ENCODE measurements at regions not wholly inside any gene's neighbourhood (a gene's known extent, or its start where the extent isn't known, plus 50 kb on each side); places are given as distances from the start of the nearest gene placed in this dataset.

GRCh38 chr6:113330636-113330946 is 526.6 kb upstream of the MARCKS start:
- Histone ChIP-seq H3K36me3 (no peaks in the 10 kb centered on the region), H3K4me1 (no peaks in the 10 kb centered on the region), H3K4me3 (no peak overlapping the region), H3K27me3 (no peaks in the 10 kb centered on the region), H3K27ac (no peak overlapping the region), H3K9me3 (no peaks in the 10 kb centered on the region)
- no peak for TF ChIP-seq CTCF (IDR thresholded peaks at IDR 0.05)
- no peak for DNase-seq (ENCODE audit: low spot score)

GRCh38 chr6:113331021-113331420 is 526.1 kb upstream of the MARCKS start:
- TF ChIP-seq CTCF (IDR thresholded peaks at IDR 0.05), result no peak
- no peak overlapping the region for H3K27ac ChIP-seq

GRCh38 chr6:113338644-113339043 is 518.5 kb upstream of the MARCKS start:
- Histone ChIP-seq H3K27me3 (no peaks in the 10 kb centered on the region), H3K27ac (no peak overlapping the region), H3K4me3 (no peak overlapping the region), H3K36me3 (no peaks in the 10 kb centered on the region), H3K4me1 (no peaks in the 10 kb centered on the region), H3K9me3 (no peaks in the 10 kb centered on the region)
- TF ChIP-seq CTCF (IDR thresholded peaks at IDR 0.05), result no peak
- no peak for DNase-seq (ENCODE audit: low spot score)

More at GRCh38 chr6:113331021-113331420, 526.1 kb upstream of the MARCKS start:
- no peak for DNase-seq (ENCODE audit: low spot score)
- H3K9me3 ChIP-seq, result no peaks in the 10 kb centered on the region
- no peaks in the 10 kb centered on the region for H3K27me3 ChIP-seq
- H3K4me1 ChIP-seq, result no peaks in the 10 kb centered on the region
- H3K4me3 ChIP-seq, result no peak overlapping the region
- no peaks in the 10 kb centered on the region for H3K36me3 ChIP-seq

DNA sequence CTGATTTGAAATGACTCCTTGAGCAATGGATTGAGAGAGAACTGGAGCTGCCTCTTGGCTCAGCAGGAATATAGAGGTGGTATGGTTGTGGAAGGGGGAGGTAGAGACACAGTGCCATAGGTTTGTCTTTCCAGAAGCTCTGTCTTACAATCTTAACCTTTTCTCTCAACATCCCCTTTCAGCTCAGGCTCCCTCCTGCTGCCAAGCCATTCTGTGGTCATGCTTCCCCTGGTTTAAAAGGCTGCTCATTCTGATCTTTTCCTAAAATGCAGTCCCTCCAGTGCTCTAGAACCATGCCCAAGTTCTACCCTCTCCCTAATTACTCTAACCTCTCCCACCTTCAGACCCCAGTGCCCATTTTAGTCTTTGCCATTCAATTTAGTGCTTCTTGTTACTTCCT is 517.9 kb upstream of the MARCKS start:
- TF ChIP-seq CTCF (IDR thresholded peaks at IDR 0.05), result no peak
- Histone ChIP-seq H3K9me3 (no peaks in the 10 kb centered on the region), H3K36me3 (no peaks in the 10 kb centered on the region), H3K4me3 (no peak overlapping the region), H3K27me3 (no peaks in the 10 kb centered on the region), H3K4me1 (no peaks in the 10 kb centered on the region), H3K27ac (no peak overlapping the region)
- no peak for DNase-seq (ENCODE audit: low spot score)

- DNase-seq (ENCODE audit: low spot score), result no peak
- Histone ChIP-seq H3K4me1 (no peaks in the 10 kb centered on the region), H3K9me3 (no peaks in the 10 kb centered on the region), H3K27ac (no peak overlapping the region), H3K36me3 (no peaks in the 10 kb centered on the region), H3K27me3 (no peaks in the 10 kb centered on the region), H3K4me3 (no peak overlapping the region)
- no peak for TF ChIP-seq CTCF (IDR thresholded peaks at IDR 0.05)
Measured at GRCh38 chr6:113340371-113340770, 516.8 kb upstream of the MARCKS start.

DNA sequence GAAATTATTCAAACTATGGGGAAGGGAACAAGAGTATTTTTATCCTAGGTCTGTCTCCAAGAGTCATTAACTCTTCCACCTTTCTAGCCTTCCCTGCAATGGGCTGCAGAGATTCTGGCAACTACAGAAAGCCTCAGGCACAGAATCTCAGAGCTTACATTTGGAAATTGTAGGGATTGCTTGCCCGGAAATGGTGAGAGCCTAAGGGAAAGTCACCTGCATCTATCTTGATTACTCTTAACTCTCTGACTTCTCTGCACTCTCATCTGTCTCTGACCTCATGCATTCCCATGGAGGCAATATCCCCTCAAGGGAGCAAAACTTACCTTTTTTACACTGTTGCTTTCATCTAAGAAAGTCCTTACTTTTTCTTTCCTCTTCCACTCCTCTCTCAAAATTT is 513.2 kb upstream of the MARCKS start:
- H3K36me3 ChIP-seq, result no peaks in the 10 kb centered on the region
- no peak overlapping the region for H3K4me3 ChIP-seq
- DNase-seq (ENCODE audit: low spot score), result no peak
- no peaks in the 10 kb centered on the region for H3K27me3 ChIP-seq
- TF ChIP-seq CTCF (IDR thresholded peaks at IDR 0.05), result no peak
- H3K27ac ChIP-seq, result no peak overlapping the region
- no peaks in the 10 kb centered on the region for H3K9me3 ChIP-seq
- no peaks in the 10 kb centered on the region for H3K4me1 ChIP-seq
